H1 (cell line): ENCODE measurements at regions not wholly inside any gene's neighbourhood (a gene's known extent, or its start where the extent isn't known, plus 50 kb on each side); places are given as distances from the start of the nearest gene placed in this dataset.

Experiments used
- CTCF ChIA-PET: fragments of 300-600 bp; sonication (Branson Sonifier 250); formaldehyde crosslinking; loops from one replicate; lab custom pipeline; 2021; ENCODE audit not compliant: partially characterized antibody; lab: Charles Lee
- POLR2A ChIA-PET: fragments of 300-600 bp; sonication (Branson Sonifier 250); formaldehyde crosslinking; loops from one replicate; lab custom pipeline; 2021; ENCODE audit warnings: inconsistent platforms; ENCODE audit not compliant: partially characterized antibody; lab: Charles Lee
- DNase-seq, 2 experiments: peaks; one replicate each; pipeline versions ENCODE4 v3.0.0 to v3.0.0-alpha.2; 2010 to 2022; ENCODE audit warnings: low spot score in 2 of 2, low read depth in 1 of 2, mixed read lengths in 1 of 2
- FAIRE-seq: peaks from 2 replicates; lab custom pipeline; 2011; peaks lifted over from hg19 to GRCh38; lab: Jason Lieb, UNC
- H2AFZ ChIP-seq: 2 replicates; pipeline ENCODE4 v1.8.1; 2012; ENCODE audit warnings: low read length, inconsistent platforms
- H2AK5ac ChIP-seq: 2 replicates; pipeline ENCODE4 v1.6.1; 2013; ENCODE audit warnings: low read depth, low read length
- H2BK120ac ChIP-seq: replicated peaks from 2 replicates; pipeline ENCODE3; 2013; ENCODE audit warnings: low read depth, low read length, inconsistent platforms
- H2BK12ac ChIP-seq: 2 replicates; pipeline ENCODE4 v1.6.1; 2013; ENCODE audit warnings: low read depth, low read length
- H2BK15ac ChIP-seq: 2 replicates; pipeline ENCODE4 v1.6.1; 2013; ENCODE audit warnings: low read length
- H2BK20ac ChIP-seq: 2 replicates; pipeline ENCODE4 v1.6.1; 2013; ENCODE audit warnings: low read length
- H2BK5ac ChIP-seq: 2 replicates; pipeline ENCODE4 v1.6.1; 2013; ENCODE audit warnings: low read depth, low read length
- H3K14ac ChIP-seq: 2 replicates; pipeline ENCODE4 v1.6.1; 2013; ENCODE audit warnings: inconsistent platforms; ENCODE audit not compliant: insufficient read length
- H3K18ac ChIP-seq: 2 replicates; pipeline ENCODE4 v1.6.1; 2013; ENCODE audit warnings: low read length; ENCODE audit errors: extremely low read depth
- H3K23ac ChIP-seq: 2 replicates; pipeline ENCODE4 v1.6.1; 2013; ENCODE audit warnings: inconsistent platforms; ENCODE audit not compliant: insufficient read length
- H3K23me2 ChIP-seq: 2 replicates; pipeline ENCODE4 v1.6.1; 2013; ENCODE audit warnings: low read depth, low read length
- H3K27ac ChIP-seq: 2 replicates; pipeline ENCODE4 v1.6.1; 2011; ENCODE audit warnings: low read depth, low read length, inconsistent platforms
- H3K27me3 ChIP-seq, 4 experiments: replicated peaks in 1 of 4; 1 replicate in 1 of 4; 2 replicates in 3 of 4; pipeline versions ENCODE4 v1.6.1 to v1.8.1; 2011 to 2013; ENCODE audit warnings: low read length in 3 of 4, mild to moderate bottlenecking in 3 of 4, inconsistent platforms in 2 of 4, mixed read lengths in 2 of 4, moderate library complexity in 1 of 4; ENCODE audit not compliant: control insufficient read depth in 3 of 4, insufficient read depth in 3 of 4; ENCODE audit errors: extremely low read depth in 1 of 4
- H3K36me3 ChIP-seq, 4 experiments: 2 replicates each; pipeline versions ENCODE4 v1.6.1 to v1.8.1; 2011 to 2013; ENCODE audit warnings: mild to moderate bottlenecking in 4 of 4, low read length in 3 of 4, moderate library complexity in 2 of 4, control low read depth in 1 of 4, inconsistent platforms in 1 of 4; ENCODE audit not compliant: insufficient read depth in 4 of 4, control insufficient read depth in 2 of 4
- H3K4ac ChIP-seq: replicated peaks from 2 replicates; pipeline ENCODE3; 2013; ENCODE audit warnings: low read length, low read depth, mixed read lengths, inconsistent platforms; ENCODE audit not compliant: insufficient read length
- H3K4me1 ChIP-seq, 4 experiments: replicated peaks in 1 of 4; 1 replicate in 1 of 4; 2 replicates in 3 of 4; pipeline versions ENCODE4 v1.6.1 to v1.8.1; 2011 to 2013; ENCODE audit warnings: low read length in 3 of 4, inconsistent platforms in 2 of 4, mixed read lengths in 1 of 4; ENCODE audit not compliant: insufficient read depth in 4 of 4, control insufficient read depth in 3 of 4
- H3K4me2 ChIP-seq, 2 experiments: 2 replicates each; pipeline versions ENCODE4 v1.6.1 to v1.8.1; 2011 to 2013; ENCODE audit warnings: low read depth in 2 of 2, low read length in 2 of 2, control low read depth in 1 of 2, inconsistent platforms in 1 of 2, mild to moderate bottlenecking in 1 of 2; ENCODE audit not compliant: insufficient read depth in 1 of 2
- H3K4me3 ChIP-seq, 4 experiments: fragments of 200-600, 300-600 bp in 1 of 4; sonication (generic), shearing (Covaris generic), sonication (Bioruptor Twin) in 1 of 4; 2 replicates each; pipeline versions ENCODE4 v1.5.1 to v1.8.1; 2011 to 2016; ENCODE audit warnings: low read length in 4 of 4, low read depth in 3 of 4, control low read depth in 2 of 4, inconsistent platforms in 2 of 4, mild to moderate bottlenecking in 2 of 4, mixed read lengths in 1 of 4, moderate library complexity in 1 of 4; ENCODE audit not compliant: insufficient read depth in 2 of 4; ENCODE audit errors: extremely low read depth in 1 of 4
- H3K56ac ChIP-seq: replicated peaks from 2 replicates; pipeline ENCODE3; 2013; ENCODE audit warnings: low read depth, mild to moderate bottlenecking, mixed read lengths, low read length, inconsistent platforms; ENCODE audit not compliant: insufficient read length
- H3K79me1 ChIP-seq: 2 replicates; pipeline ENCODE4 v1.6.1; 2013; ENCODE audit warnings: low read depth, low read length, control low read depth
- H3K79me2 ChIP-seq, 2 experiments: 2 replicates each; pipeline versions ENCODE4 v1.6.1 to v1.8.1; 2012 to 2013; ENCODE audit warnings: low read length in 2 of 2, mild to moderate bottlenecking in 2 of 2, inconsistent platforms in 1 of 2; ENCODE audit not compliant: insufficient read depth in 2 of 2, control insufficient read depth in 1 of 2
- H3K9ac ChIP-seq, 4 experiments: replicated peaks in 1 of 4; 1 replicate in 1 of 4; 2 replicates in 3 of 4; pipeline versions ENCODE4 v1.6.1 to v1.8.1; 2011 to 2013; ENCODE audit warnings: low read depth in 3 of 4, low read length in 3 of 4, control low read depth in 2 of 4, mild to moderate bottlenecking in 2 of 4, moderate library complexity in 2 of 4, inconsistent platforms in 1 of 4; ENCODE audit errors: extremely low read depth in 1 of 4
- H3K9me3 ChIP-seq, 2 experiments: 2 replicates each; pipeline versions ENCODE4 v1.6.1 to v1.8.1; 2012 to 2013; ENCODE audit warnings: mild to moderate bottlenecking in 2 of 2, moderate library complexity in 2 of 2, control low read depth in 1 of 2, inconsistent platforms in 1 of 2, low read depth in 1 of 2, low read length in 1 of 2, mixed read lengths in 1 of 2; ENCODE audit not compliant: insufficient read depth in 2 of 2
- H4K20me1 ChIP-seq, 2 experiments: replicated peaks in 1 of 2; 2 replicates each; pipeline versions ENCODE3 to v1.8.1; 2011 to 2013; ENCODE audit warnings: inconsistent platforms in 2 of 2, low read length in 2 of 2, mild to moderate bottlenecking in 1 of 2; ENCODE audit not compliant: insufficient read depth in 2 of 2, control insufficient read depth in 1 of 2
- H4K5ac ChIP-seq: 2 replicates; pipeline ENCODE4 v1.6.1; 2013; ENCODE audit warnings: low read length, low read depth, mixed read lengths, inconsistent platforms; ENCODE audit not compliant: insufficient read length
- H4K8ac ChIP-seq: 2 replicates; pipeline ENCODE4 v1.8.0; 2013; ENCODE audit warnings: mild to moderate bottlenecking, moderate library complexity, low read length, inconsistent platforms; ENCODE audit not compliant: insufficient read depth; ENCODE audit errors: extremely low read depth
- H4K91ac ChIP-seq: replicated peaks from 2 replicates; pipeline ENCODE3; 2013; ENCODE audit warnings: low read length, mixed read lengths, inconsistent platforms; ENCODE audit not compliant: insufficient read length
- CBX5 ChIP-seq: fragments of 300-800, 300-1000 bp; sonication (generic); IDR thresholded peaks from 2 replicates; pipeline ENCODE4 v1.7.1; 2016; ENCODE audit warnings: antibody characterized with exemption, low read length, low read depth
- CHD1 ChIP-seq: IDR thresholded peaks from 2 replicates; pipeline ENCODE4 v1.6.1; 2012; ENCODE audit warnings: low read depth, low read length, improper control_type of control experiment
- HDAC6 ChIP-seq: IDR thresholded peaks from one replicate; pipeline ENCODE4 v1.7.1; 2012; ENCODE audit warnings: low read depth, mild to moderate bottlenecking, inconsistent platforms, low read length, moderate library complexity
- KDM1A ChIP-seq: fragments of 200-600, 300-600 bp; sonication (generic); IDR thresholded peaks from 2 replicates; pipeline ENCODE4 v1.7.1; 2016; ENCODE audit warnings: mild to moderate bottlenecking, low read length, borderline replicate concordance
- NANOG ChIP-seq: IDR thresholded peaks from 2 replicates; pipeline ENCODE4 v1.6.1; 2011; ENCODE audit warnings: low read length, low read depth, mild to moderate bottlenecking, inconsistent platforms; ENCODE audit not compliant: insufficient read depth, poor library complexity, severe bottlenecking
- RFX5 ChIP-seq: IDR thresholded peaks from 2 replicates; pipeline ENCODE4 v1.6.1; 2011; ENCODE audit warnings: low read depth, low read length, improper control_type of control experiment, borderline replicate concordance
- SP1 ChIP-seq: IDR thresholded peaks from 2 replicates; pipeline ENCODE4 v1.6.1; 2011; ENCODE audit warnings: low read depth, low read length
- WGBS, 2 experiments: shearing (Covaris generic) in 1 of 2; methylation state at CpG; one replicate each; pipeline versions ENCODE4 v1.1.6 to v1.1.7; 2013 to 2015; ENCODE audit warnings: low lambda C conversion rate in 2 of 2, mixed read lengths in 2 of 2, inconsistent platforms in 1 of 2, low coverage in 1 of 2, missing lambda C conversion rate in 1 of 2; ENCODE audit not compliant: insufficient replicate concordance in 2 of 2, insufficient coverage in 1 of 2, insufficient read length in 1 of 2; ENCODE audit errors: extremely low coverage in 1 of 2, missing lambda C conversion rate in 1 of 2; 5-methylcytosine and 5-hydroxymethylcytosine counted together
- TF ChIP-seq, protein P1 (sequence below): IDR thresholded peaks from 2 replicates; pipeline ENCODE4 v1.6.1; 2011; ENCODE audit warnings: low read length, improper control_type of control experiment

DNA sequence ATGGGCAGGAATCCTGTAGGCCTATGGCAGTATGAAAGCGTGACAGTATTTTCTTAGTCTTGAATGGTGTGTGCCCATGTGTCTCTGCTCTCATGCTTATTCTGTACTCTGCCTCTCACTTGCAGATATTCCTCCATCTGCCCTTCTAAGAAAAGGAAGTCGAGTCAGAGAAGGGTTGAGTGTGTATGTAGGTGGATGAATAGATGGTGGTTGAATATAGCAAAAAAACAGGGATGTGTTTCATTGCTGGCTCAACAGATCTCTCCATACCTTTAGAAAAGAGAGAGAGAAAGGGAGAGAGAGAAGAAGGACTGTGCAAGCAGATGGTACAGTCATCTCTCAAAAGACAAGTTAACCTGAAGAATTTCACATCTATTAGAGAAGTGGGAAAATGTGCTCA lies 381.5 kb downstream of the FBXW7 start:
- no peak overlapping the region for H2BK15ac ChIP-seq
- no peaks in the 10 kb centered on the region for H3K79me1 ChIP-seq
- H2BK5ac ChIP-seq, result no peak overlapping the region
- FAIRE-seq (no peak), DNase-seq (no peak)
- H3K79me2 ChIP-seq, result no peaks in the 10 kb centered on the region
- H3K4me3 ChIP-seq, result no peak overlapping the region
- H2BK120ac ChIP-seq, result no peak overlapping the region
- ChIA-PET POLR2A (no interaction called here), CTCF (no interaction called here)
- H3K27ac ChIP-seq, result no peak overlapping the region
- H3K27me3 ChIP-seq, result no peaks in the 10 kb centered on the region
- no peak overlapping the region for H4K91ac ChIP-seq
- no peaks in the 10 kb centered on the region for H3K23me2 ChIP-seq
- no peak overlapping the region for H4K8ac ChIP-seq
- no peak overlapping the region for H3K14ac ChIP-seq
- H3K4me2 ChIP-seq, result no peak overlapping the region
- H2AK5ac ChIP-seq, result no peak overlapping the region
- no peaks in the 10 kb centered on the region for H3K9me3 ChIP-seq
- no peak overlapping the region for H3K9ac ChIP-seq
- H3K36me3 ChIP-seq, result no peaks in the 10 kb centered on the region
- H2BK12ac ChIP-seq, result no peak overlapping the region
- H4K20me1 ChIP-seq, result no peaks in the 10 kb centered on the region
- H3K4ac ChIP-seq, result no peak overlapping the region
- no peaks in the 10 kb centered on the region for H3K4me1 ChIP-seq
- TF ChIP-seq, protein P1, sequence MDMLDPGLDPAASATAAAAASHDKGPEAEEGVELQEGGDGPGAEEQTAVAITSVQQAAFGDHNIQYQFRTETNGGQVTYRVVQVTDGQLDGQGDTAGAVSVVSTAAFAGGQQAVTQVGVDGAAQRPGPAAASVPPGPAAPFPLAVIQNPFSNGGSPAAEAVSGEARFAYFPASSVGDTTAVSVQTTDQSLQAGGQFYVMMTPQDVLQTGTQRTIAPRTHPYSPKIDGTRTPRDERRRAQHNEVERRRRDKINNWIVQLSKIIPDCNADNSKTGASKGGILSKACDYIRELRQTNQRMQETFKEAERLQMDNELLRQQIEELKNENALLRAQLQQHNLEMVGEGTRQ, result no peak
- TF ChIP-seq RFX5 (no peak), HDAC6 (no peak), KDM1A (no peak), CHD1 (no peak), NANOG (no peak), CBX5 (no peak), SP1 (no peak)
- no peak overlapping the region for H4K5ac ChIP-seq
- H3K18ac ChIP-seq, result no peak overlapping the region
- 86% methylated on average over 2 of the region's 2 CpGs; no CpG with 5 or more reads in 1 of the 2 experiments for WGBS, 2 experiments
- H3K56ac ChIP-seq, result no peak overlapping the region
- H2BK20ac ChIP-seq, result no peak overlapping the region
- no peak overlapping the region for H3K23ac ChIP-seq
- no peak overlapping the region for H2AFZ ChIP-seq
